Colonic mucosa (tissue), 4 donors: ENCODE measurements at regions not wholly inside any gene's neighbourhood (a gene's known extent, or its start where the extent isn't known, plus 50 kb on each side); places are given as distances from the start of the nearest gene placed in this dataset.

Experiments
- DNase-seq: peaks from one replicate; pipeline ENCODE4 v3.0.0-alpha.2; 2020
- H3K27ac ChIP-seq: fragments of 200-600 bp; one replicate; pipeline ENCODE4 v1.8.0; 2021
- H3K27me3 ChIP-seq: fragments of 200-600 bp; one replicate; pipeline ENCODE4 v1.8.0; 2021
- H3K36me3 ChIP-seq: fragments of 200-600 bp; one replicate; pipeline ENCODE4 v1.8.0; 2021
- H3K4me1 ChIP-seq: fragments of 200-600 bp; one replicate; pipeline ENCODE4 v1.8.0; 2021; ENCODE audit warnings: mild to moderate bottlenecking
- H3K4me3 ChIP-seq: fragments of 200-600 bp; one replicate; pipeline ENCODE4 v1.8.0; 2021
- H3K9ac ChIP-seq, 2 donors: one replicate each; pipeline ENCODE4 v1.7.0; 2013; ENCODE audit warnings: control low read depth in 2 of 2, low read depth in 2 of 2, low read length in 2 of 2
- H3K9me3 ChIP-seq: fragments of 200-600 bp; one replicate; pipeline ENCODE4 v1.8.0; 2021
- CTCF ChIP-seq: fragments of 200-600 bp; IDR thresholded peaks from one replicate; pipeline ENCODE4 v1.8.0; 2022; ENCODE audit warnings: antibody characterized with exemption, mild to moderate bottlenecking
- intact Hi-C: fragments of 100-400 bp; cut with DNase I; formaldehyde crosslinking; loops from one replicate; pipeline ENCODE4 v1.14.1; 2022
- donor health status: healthy.
- donor health status: DM: no; HTN: no; CAD: no.
- donor health status: DM: no; HTN: no; CAD: no.

GRCh38 chr1:87956750-87957149 lies 628.1 kb downstream of the LMO4 start:
- no peaks in the 10 kb centered on the region for H3K36me3 ChIP-seq
- H3K9ac ChIP-seq: no peak overlapping the region
- H3K27me3 ChIP-seq: no peaks in the 10 kb centered on the region
- intact Hi-C loops: loop anchor here (10.0 kb wide), 2 partner anchors 662 to 822 kb away; no protein-coding TSS in a partner anchor
- no peak overlapping the region for H3K27ac ChIP-seq
- no peak for TF ChIP-seq CTCF
- no peaks in the 10 kb centered on the region for H3K4me1 ChIP-seq
- no peak for DNase-seq
- no peaks in the 10 kb centered on the region for H3K9me3 ChIP-seq
- no peak overlapping the region for H3K4me3 ChIP-seq

- Histone ChIP-seq H3K27ac (no peak overlapping the region), H3K4me3 (no peak overlapping the region)
- intact Hi-C loops: loop anchor here (10.0 kb wide), 2 partner anchors 663 to 823 kb away; no protein-coding TSS in a partner anchor
These were observed 628.7 kb downstream of the LMO4 start for GRCh38 chr1:87957331-87957730.

GRCh38 chr1:87958201-87958600 lies 629.5 kb downstream of the LMO4 start:
- intact Hi-C loops: loop anchor here (10.0 kb wide), 2 partner anchors 663 to 823 kb away; no protein-coding TSS in a partner anchor
- no peak overlapping the region for H3K27ac ChIP-seq
- H3K27me3 ChIP-seq: no peaks in the 10 kb centered on the region
- no peaks in the 10 kb centered on the region for H3K36me3 ChIP-seq
- H3K4me3 ChIP-seq: no peak overlapping the region
- H3K4me1 ChIP-seq: no peaks in the 10 kb centered on the region
- DNase-seq: no peak
- no peak overlapping the region for H3K9ac ChIP-seq
- TF ChIP-seq CTCF: no peak
- H3K9me3 ChIP-seq: no peaks in the 10 kb centered on the region

More at GRCh38 chr1:87957331-87957730, 628.7 kb downstream of the LMO4 start:
- H3K4me1 ChIP-seq: no peaks in the 10 kb centered on the region
- no peaks in the 10 kb centered on the region for H3K36me3 ChIP-seq
- no peak for DNase-seq
- no peak for TF ChIP-seq CTCF
- H3K9ac ChIP-seq: no peak overlapping the region
- H3K9me3 ChIP-seq: no peaks in the 10 kb centered on the region
- H3K27me3 ChIP-seq: no peaks in the 10 kb centered on the region

- H3K9me3 ChIP-seq: no peaks in the 10 kb centered on the region
- DNase-seq: no peak
- intact Hi-C loops: loop anchor here (10.0 kb wide), 2 partner anchors 664 to 824 kb away; no protein-coding TSS in a partner anchor
- TF ChIP-seq CTCF: no peak
- H3K27ac ChIP-seq: no peak overlapping the region
- no peak overlapping the region for H3K9ac ChIP-seq
- no peaks in the 10 kb centered on the region for H3K4me1 ChIP-seq
- no peak overlapping the region for H3K4me3 ChIP-seq
- no peaks in the 10 kb centered on the region for H3K27me3 ChIP-seq
- H3K36me3 ChIP-seq: no peaks in the 10 kb centered on the region
These were observed 630.0 kb downstream of the LMO4 start for GRCh38 chr1:87958716-87959115.

GRCh38 chr1:87959236-87959635 lies 630.6 kb downstream of the LMO4 start:
- intact Hi-C loops: loop anchor here (10.0 kb wide), 2 partner anchors 664 to 824 kb away; no protein-coding TSS in a partner anchor

More at GRCh38 chr1:87959236-87959635, 630.6 kb downstream of the LMO4 start:
- Histone ChIP-seq H3K27ac (no peak overlapping the region), H3K36me3 (no peaks in the 10 kb centered on the region), H3K4me1 (no peaks in the 10 kb centered on the region), H3K9ac (no peak overlapping the region), H3K27me3 (no peaks in the 10 kb centered on the region), H3K9me3 (no peaks in the 10 kb centered on the region), H3K4me3 (no peak overlapping the region)
- no peak for TF ChIP-seq CTCF
- no peak for DNase-seq
